K562 (cell line): ENCODE measurements at regions not wholly inside any gene's neighbourhood (a gene's known extent, or its start where the extent isn't known, plus 50 kb on each side); places are given as distances from the start of the nearest gene placed in this dataset.

ENCODE experiments used
- BHLHE40 ChIP-seq: IDR thresholded peaks from 2 replicates; pipeline ENCODE4 v1.6.1; 2011; ENCODE audit warnings: low read length, improper control_type of control experiment
- BRCA1 ChIP-seq, 2 experiments: fragments of 450-650 bp in 1 of 2; sonication (generic) in 1 of 2; formaldehyde crosslinking in 1 of 2; IDR thresholded peaks; 2 replicates each; pipeline versions ENCODE4 v1.5.0 to v1.6.1; 2017 to 2020; ENCODE audit warnings: mild to moderate bottlenecking in 1 of 2, missing genetic modification reagents in 1 of 2
- DACH1 ChIP-seq: fragments of 450-650 bp; IDR thresholded peaks from 2 replicates; pipeline ENCODE4 v1.6.1; 2018; ENCODE audit not compliant: partially characterized antibody
- FOXA1 ChIP-seq: fragments of 450-650 bp; IDR thresholded peaks from 2 replicates; pipeline ENCODE4 v1.6.1; 2016; ENCODE audit warnings: mild to moderate bottlenecking, borderline replicate concordance
- HDGF ChIP-seq: fragments of 450-650 bp; IDR thresholded peaks from 2 replicates; pipeline ENCODE4 v1.6.1; 2016
- KLF10 ChIP-seq: fragments of 250-450 bp; sonication (Bioruptor Pico); IDR thresholded peaks from 2 replicates; pipeline ENCODE4 v1.6.1; 2021; ENCODE audit warnings: matching md5 sums
- MAFF ChIP-seq: IDR thresholded peaks from 2 replicates; pipeline ENCODE4 v1.6.1; 2012; ENCODE audit warnings: low read length, improper control_type of control experiment
- MYNN ChIP-seq, 2 experiments: sonication (generic); formaldehyde crosslinking in 1 of 2; IDR thresholded peaks; 2 replicates each; pipeline versions ENCODE4 v1.5.0 to v1.6.1; 2016 to 2020; ENCODE audit warnings: antibody characterized with exemption in 1 of 2, missing genetic modification reagents in 1 of 2
- RFX5 ChIP-seq: IDR thresholded peaks from 2 replicates; pipeline ENCODE4 v1.6.1; 2011; ENCODE audit warnings: low read depth, mild to moderate bottlenecking, improper control_type of control experiment, low read length
- SMAD1 ChIP-seq: fragments of 150-350 bp; IDR thresholded peaks from 2 replicates; pipeline ENCODE4 v1.6.1; 2014; ENCODE audit warnings: low read length, low read depth; ENCODE audit not compliant: partially characterized antibody
- TAF1 ChIP-seq: IDR thresholded peaks from 2 replicates; pipeline ENCODE4 v1.6.1; 2011; ENCODE audit warnings: mild to moderate bottlenecking, low read length, moderate library complexity; ENCODE audit not compliant: insufficient read depth, control insufficient read depth, severe bottlenecking; ENCODE audit errors: extremely low read depth
- TF ChIP-seq, protein P1 (sequence below), 3 experiments: IDR thresholded peaks in 2 of 3; conservative IDR thresholded peaks in 1 of 3; 2 replicates each; pipeline ENCODE4 v1.5.1; 2011 to 2012; ENCODE audit warnings: low read length in 3 of 3, mild to moderate bottlenecking in 3 of 3, control low read depth in 2 of 3, improper control_type of control experiment in 1 of 3, inconsistent platforms in 1 of 3, low read depth in 1 of 3, mixed read lengths in 1 of 3, moderate library complexity in 1 of 3; ENCODE audit not compliant: insufficient read depth in 2 of 3
- TF ChIP-seq, protein P2 (sequence below): fragments of 450-650 bp; IDR thresholded peaks from 2 replicates; pipeline ENCODE4 v1.6.1; 2016; ENCODE audit warnings: mild to moderate bottlenecking

GRCh38 chr2:105581555-105581944 lies 163.2 kb upstream of the NCK2 start:
- TF ChIP-seq, protein P1, sequence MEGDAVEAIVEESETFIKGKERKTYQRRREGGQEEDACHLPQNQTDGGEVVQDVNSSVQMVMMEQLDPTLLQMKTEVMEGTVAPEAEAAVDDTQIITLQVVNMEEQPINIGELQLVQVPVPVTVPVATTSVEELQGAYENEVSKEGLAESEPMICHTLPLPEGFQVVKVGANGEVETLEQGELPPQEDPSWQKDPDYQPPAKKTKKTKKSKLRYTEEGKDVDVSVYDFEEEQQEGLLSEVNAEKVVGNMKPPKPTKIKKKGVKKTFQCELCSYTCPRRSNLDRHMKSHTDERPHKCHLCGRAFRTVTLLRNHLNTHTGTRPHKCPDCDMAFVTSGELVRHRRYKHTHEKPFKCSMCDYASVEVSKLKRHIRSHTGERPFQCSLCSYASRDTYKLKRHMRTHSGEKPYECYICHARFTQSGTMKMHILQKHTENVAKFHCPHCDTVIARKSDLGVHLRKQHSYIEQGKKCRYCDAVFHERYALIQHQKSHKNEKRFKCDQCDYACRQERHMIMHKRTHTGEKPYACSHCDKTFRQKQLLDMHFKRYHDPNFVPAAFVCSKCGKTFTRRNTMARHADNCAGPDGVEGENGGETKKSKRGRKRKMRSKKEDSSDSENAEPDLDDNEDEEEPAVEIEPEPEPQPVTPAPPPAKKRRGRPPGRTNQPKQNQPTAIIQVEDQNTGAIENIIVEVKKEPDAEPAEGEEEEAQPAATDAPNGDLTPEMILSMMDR (IDR thresholded peaks at IDR 0.05 in 2 of 3, conservative IDR thresholded peaks at IDR 0.05 in 1 of 3; ENCODE audit: insufficient read depth in 2 of 3, low read depth in 1 of 3, low read length in 3 of 3), result no peak
- TF ChIP-seq SMAD1 (no peak), KLF10 (CRISPR knock-in tag) (no peak), HDGF (no peak), MAFF (no peak), RFX5 (no peak), BRCA1 (IDR thresholded peaks at IDR 0.05) (no peak), BRCA1 (CRISPR knock-in tag; IDR thresholded peaks at IDR 0.05) (no peak), BHLHE40 (no peak), DACH1 (no peak), TAF1 (no peak), FOXA1 (no peak), MYNN (IDR thresholded peaks at IDR 0.05) (no peak), MYNN (CRISPR knock-in tag; IDR thresholded peaks at IDR 0.05) (no peak)
- TF ChIP-seq, protein P2, sequence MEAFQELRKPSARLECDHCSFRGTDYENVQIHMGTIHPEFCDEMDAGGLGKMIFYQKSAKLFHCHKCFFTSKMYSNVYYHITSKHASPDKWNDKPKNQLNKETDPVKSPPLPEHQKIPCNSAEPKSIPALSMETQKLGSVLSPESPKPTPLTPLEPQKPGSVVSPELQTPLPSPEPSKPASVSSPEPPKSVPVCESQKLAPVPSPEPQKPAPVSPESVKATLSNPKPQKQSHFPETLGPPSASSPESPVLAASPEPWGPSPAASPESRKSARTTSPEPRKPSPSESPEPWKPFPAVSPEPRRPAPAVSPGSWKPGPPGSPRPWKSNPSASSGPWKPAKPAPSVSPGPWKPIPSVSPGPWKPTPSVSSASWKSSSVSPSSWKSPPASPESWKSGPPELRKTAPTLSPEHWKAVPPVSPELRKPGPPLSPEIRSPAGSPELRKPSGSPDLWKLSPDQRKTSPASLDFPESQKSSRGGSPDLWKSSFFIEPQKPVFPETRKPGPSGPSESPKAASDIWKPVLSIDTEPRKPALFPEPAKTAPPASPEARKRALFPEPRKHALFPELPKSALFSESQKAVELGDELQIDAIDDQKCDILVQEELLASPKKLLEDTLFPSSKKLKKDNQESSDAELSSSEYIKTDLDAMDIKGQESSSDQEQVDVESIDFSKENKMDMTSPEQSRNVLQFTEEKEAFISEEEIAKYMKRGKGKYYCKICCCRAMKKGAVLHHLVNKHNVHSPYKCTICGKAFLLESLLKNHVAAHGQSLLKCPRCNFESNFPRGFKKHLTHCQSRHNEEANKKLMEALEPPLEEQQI, result no peak
